A549 (cell line): ENCODE measurements at regions not wholly inside any gene's neighbourhood (a gene's known extent, or its start where the extent isn't known, plus 50 kb on each side); places are given as distances from the start of the nearest gene placed in this dataset.

Experiments
- JUN ChIP-seq, 2 experiments: fragments of >200 bp; sonication (Bioruptor Twin); formaldehyde crosslinking; IDR thresholded peaks; 2 replicates in 1 of 2; 3 replicates in 1 of 2; pipeline ENCODE4 v1.6.1; 2016 to 2017
- TF ChIP-seq, protein P1 (sequence below): fragments of >200 bp; sonication (Bioruptor Twin); formaldehyde crosslinking; IDR thresholded peaks from 3 replicates; pipeline ENCODE4 v1.5.1; 2016

DNA sequence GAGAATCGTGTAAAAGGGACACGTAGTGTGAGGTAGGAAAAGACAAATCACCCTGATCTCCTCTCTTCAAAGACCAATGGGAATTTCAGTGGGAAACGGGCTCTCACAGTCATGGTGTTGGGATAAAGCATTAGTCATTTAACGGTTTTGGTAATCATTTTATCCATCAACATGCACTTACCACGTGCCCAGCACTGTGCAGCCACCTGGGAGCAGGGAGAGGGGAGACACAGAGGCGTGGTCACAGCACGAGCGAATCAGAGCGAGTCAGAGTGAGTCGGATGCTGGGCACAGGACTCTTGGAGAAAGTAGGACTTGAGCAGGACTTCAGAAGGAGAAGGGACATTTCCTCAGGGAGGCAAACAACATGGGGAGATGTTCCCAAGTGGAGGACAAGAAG is 130.8 kb downstream of the MINAR1 start:
- no peak for TF ChIP-seq JUN (IDR thresholded peaks at IDR 0.05)
- TF ChIP-seq, protein P1, sequence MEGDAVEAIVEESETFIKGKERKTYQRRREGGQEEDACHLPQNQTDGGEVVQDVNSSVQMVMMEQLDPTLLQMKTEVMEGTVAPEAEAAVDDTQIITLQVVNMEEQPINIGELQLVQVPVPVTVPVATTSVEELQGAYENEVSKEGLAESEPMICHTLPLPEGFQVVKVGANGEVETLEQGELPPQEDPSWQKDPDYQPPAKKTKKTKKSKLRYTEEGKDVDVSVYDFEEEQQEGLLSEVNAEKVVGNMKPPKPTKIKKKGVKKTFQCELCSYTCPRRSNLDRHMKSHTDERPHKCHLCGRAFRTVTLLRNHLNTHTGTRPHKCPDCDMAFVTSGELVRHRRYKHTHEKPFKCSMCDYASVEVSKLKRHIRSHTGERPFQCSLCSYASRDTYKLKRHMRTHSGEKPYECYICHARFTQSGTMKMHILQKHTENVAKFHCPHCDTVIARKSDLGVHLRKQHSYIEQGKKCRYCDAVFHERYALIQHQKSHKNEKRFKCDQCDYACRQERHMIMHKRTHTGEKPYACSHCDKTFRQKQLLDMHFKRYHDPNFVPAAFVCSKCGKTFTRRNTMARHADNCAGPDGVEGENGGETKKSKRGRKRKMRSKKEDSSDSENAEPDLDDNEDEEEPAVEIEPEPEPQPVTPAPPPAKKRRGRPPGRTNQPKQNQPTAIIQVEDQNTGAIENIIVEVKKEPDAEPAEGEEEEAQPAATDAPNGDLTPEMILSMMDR = no peak
